ENCODE measurements at regions not wholly inside any gene's neighbourhood (a gene's known extent, or its start where the extent isn't known, plus 50 kb on each side); places are given as distances from the start of the nearest gene placed in this dataset.
"Not testable (repeated sequence)": the region's sequence is repeated elsewhere in the genome, so short reads cannot be mapped to it uniquely, and the experiment has no call there.

DNA sequence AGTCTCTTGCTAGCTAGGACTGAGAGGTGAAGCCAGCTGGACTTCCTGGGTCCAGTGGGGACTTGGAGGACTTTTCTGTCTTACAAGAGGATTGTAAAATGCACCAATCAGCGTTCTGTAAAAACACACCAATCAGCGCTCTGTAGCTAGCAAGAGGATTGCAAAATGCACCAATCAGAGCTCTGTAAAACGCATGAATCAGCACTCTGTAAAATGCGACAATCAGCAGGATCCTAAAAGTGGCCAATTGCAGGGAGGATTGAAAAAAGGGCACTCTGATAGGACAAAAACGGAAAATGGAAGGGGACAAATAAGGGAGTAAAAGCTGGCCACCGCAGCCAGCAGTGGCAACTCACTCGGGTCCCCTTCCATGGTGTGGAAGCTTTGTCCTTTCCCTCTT lies 65.6 kb upstream of the DUSP21 start:
- Histone ChIP-seq H3K4me3 (ENCODE audit: control extremely low read depth in 1 of 5, extremely low read depth in 1 of 5, insufficient read depth in 1 of 5, low read depth in 2 of 5, low read length in 4 of 5) (no peak overlapping the region), H3K36me3 (replicated peaks in 1 of 2; ENCODE audit: control extremely low read depth in 1 of 2, control insufficient read depth in 1 of 2, extremely low read depth in 1 of 2, insufficient read depth in 2 of 2, low read length in 1 of 2) (no peaks in the 10 kb centered on the region), H3K27me3 (replicated peaks in 1 of 4; ENCODE audit: control extremely low read depth in 1 of 4, control insufficient read depth in 3 of 4, insufficient read depth in 4 of 4, low read length in 3 of 4) (no peaks in the 10 kb centered on the region), H3K4me1 (ENCODE audit: control insufficient read depth in 2 of 2, insufficient read depth in 2 of 2, low read length in 2 of 2) (no peaks in the 10 kb centered on the region), H3K4me2 (replicated peaks; ENCODE audit: low read depth, low read length, poor library complexity, severe bottlenecking) (no peak overlapping the region), H3K27ac (ENCODE audit: low read length in 2 of 2) (no peak overlapping the region), H3K9me3 (ENCODE audit: control extremely low read depth in 1 of 3, control insufficient read depth in 2 of 3, insufficient read depth in 1 of 3, low read length in 2 of 3) (no peaks in the 10 kb centered on the region), H3K9ac (ENCODE audit: low read length) (no peak overlapping the region), H2AFZ (ENCODE audit: insufficient read depth, low read depth, low read length, poor library complexity, severe bottlenecking) (no peak overlapping the region), H4K20me1 (ENCODE audit: control insufficient read depth, insufficient read depth, low read length, poor library complexity, severe bottlenecking) (no peaks in the 10 kb centered on the region), H3K79me2 (ENCODE audit: control insufficient read depth, insufficient read depth, low read length) (no peaks in the 10 kb centered on the region)
- H3K4me1 Mint-ChIP-seq, result no peaks in the 10 kb centered on the region
- no peak overlapping the region for H3K27ac Mint-ChIP-seq
- DNase-seq, result no peak
- ChIA-PET POLR2A (no interaction called here), CTCF (interaction anchor here (0.6 kb wide), 1 partner anchor 1466 kb away, joined by 4 read pairs; no protein-coding TSS in a partner anchor)
- H3K27me3 Mint-ChIP-seq, result no peaks in the 10 kb centered on the region
- no peak overlapping the region for H3K4me3 Mint-ChIP-seq
- intact Hi-C loops (cut with micrococcal nuclease), result no loop called here
- no peak for TF ChIP-seq EZH2 (IDR thresholded peaks at IDR 0.05; ENCODE audit: borderline replicate concordance, insufficient read depth, low read depth, low read length, poor library complexity, severe bottlenecking)
- TF ChIP-seq, protein P1, sequence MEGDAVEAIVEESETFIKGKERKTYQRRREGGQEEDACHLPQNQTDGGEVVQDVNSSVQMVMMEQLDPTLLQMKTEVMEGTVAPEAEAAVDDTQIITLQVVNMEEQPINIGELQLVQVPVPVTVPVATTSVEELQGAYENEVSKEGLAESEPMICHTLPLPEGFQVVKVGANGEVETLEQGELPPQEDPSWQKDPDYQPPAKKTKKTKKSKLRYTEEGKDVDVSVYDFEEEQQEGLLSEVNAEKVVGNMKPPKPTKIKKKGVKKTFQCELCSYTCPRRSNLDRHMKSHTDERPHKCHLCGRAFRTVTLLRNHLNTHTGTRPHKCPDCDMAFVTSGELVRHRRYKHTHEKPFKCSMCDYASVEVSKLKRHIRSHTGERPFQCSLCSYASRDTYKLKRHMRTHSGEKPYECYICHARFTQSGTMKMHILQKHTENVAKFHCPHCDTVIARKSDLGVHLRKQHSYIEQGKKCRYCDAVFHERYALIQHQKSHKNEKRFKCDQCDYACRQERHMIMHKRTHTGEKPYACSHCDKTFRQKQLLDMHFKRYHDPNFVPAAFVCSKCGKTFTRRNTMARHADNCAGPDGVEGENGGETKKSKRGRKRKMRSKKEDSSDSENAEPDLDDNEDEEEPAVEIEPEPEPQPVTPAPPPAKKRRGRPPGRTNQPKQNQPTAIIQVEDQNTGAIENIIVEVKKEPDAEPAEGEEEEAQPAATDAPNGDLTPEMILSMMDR (IDR thresholded peaks at IDR 0.05), result no peak
- no peak for ATAC-seq (ENCODE audit: low read depth)
- no peaks in the 10 kb centered on the region for H3K9me3 Mint-ChIP-seq (ENCODE audit: insufficient read depth)
- WGBS (ENCODE audit: insufficient coverage), result 90% methylated on average over 2 of the region's 7 CpGs

DNA sequence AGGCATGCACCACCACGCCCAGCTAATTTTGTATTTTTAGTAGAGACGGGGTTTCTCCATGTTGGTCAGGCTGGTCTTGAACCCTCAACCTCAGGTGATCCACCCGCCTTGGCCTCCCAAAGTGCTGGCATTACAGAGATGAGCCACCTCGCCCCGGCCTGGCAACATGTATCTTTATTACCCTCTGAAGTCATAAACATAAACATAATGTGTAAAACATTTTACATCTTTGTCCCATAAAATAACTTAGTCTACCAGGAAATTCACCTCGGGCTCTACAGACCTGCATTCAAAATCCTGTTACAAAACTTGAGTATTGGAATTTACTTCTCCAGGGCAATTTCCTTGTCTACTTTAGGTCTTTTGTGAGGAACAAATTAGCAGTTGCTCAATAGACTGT lies 68.1 kb upstream of the DUSP21 start:
- no peaks in the 10 kb centered on the region for H3K4me1 Mint-ChIP-seq
- Histone ChIP-seq H3K9ac (ENCODE audit: low read length) (no peak overlapping the region), H3K27me3 (replicated peaks in 1 of 4; ENCODE audit: control extremely low read depth in 1 of 4, control insufficient read depth in 3 of 4, insufficient read depth in 4 of 4, low read length in 3 of 4) (no peaks in the 10 kb centered on the region), H4K20me1 (ENCODE audit: control insufficient read depth, insufficient read depth, low read length, poor library complexity, severe bottlenecking) (no peaks in the 10 kb centered on the region), H2AFZ (ENCODE audit: insufficient read depth, low read depth, low read length, poor library complexity, severe bottlenecking) (no peak overlapping the region), H3K27ac (ENCODE audit: low read length in 2 of 2) (no peak overlapping the region), H3K9me3 (ENCODE audit: control extremely low read depth in 1 of 3, control insufficient read depth in 2 of 3, insufficient read depth in 1 of 3, low read length in 2 of 3) (no peaks in the 10 kb centered on the region), H3K4me3 (ENCODE audit: control extremely low read depth in 1 of 5, extremely low read depth in 1 of 5, insufficient read depth in 1 of 5, low read depth in 2 of 5, low read length in 4 of 5) (no peak overlapping the region), H3K4me1 (ENCODE audit: control insufficient read depth in 2 of 2, insufficient read depth in 2 of 2, low read length in 2 of 2) (no peaks in the 10 kb centered on the region), H3K4me2 (replicated peaks; ENCODE audit: low read depth, low read length, poor library complexity, severe bottlenecking) (no peak overlapping the region), H3K79me2 (ENCODE audit: control insufficient read depth, insufficient read depth, low read length) (no peaks in the 10 kb centered on the region), H3K36me3 (replicated peaks in 1 of 2; ENCODE audit: control extremely low read depth in 1 of 2, control insufficient read depth in 1 of 2, extremely low read depth in 1 of 2, insufficient read depth in 2 of 2, low read length in 1 of 2) (no peaks in the 10 kb centered on the region)
- ChIA-PET POLR2A (no interaction called here), CTCF (no interaction called here)
- TF ChIP-seq, protein P1 (IDR thresholded peaks at IDR 0.05), result no peak
- TF ChIP-seq EZH2 (IDR thresholded peaks at IDR 0.05; ENCODE audit: borderline replicate concordance, insufficient read depth, low read depth, low read length, poor library complexity, severe bottlenecking), result no peak
- H3K27me3 Mint-ChIP-seq, result no peaks in the 10 kb centered on the region
- 100% methylated on average over 3 of the region's 6 CpGs for WGBS (ENCODE audit: insufficient coverage)
- no peak overlapping the region for H3K4me3 Mint-ChIP-seq
- intact Hi-C loops (cut with micrococcal nuclease), result no loop called here
- DNase-seq (no peak), ATAC-seq (ENCODE audit: low read depth) (no peak)
- H3K9me3 Mint-ChIP-seq (ENCODE audit: insufficient read depth), result no peaks in the 10 kb centered on the region
- no peak overlapping the region for H3K27ac Mint-ChIP-seq

DNA sequence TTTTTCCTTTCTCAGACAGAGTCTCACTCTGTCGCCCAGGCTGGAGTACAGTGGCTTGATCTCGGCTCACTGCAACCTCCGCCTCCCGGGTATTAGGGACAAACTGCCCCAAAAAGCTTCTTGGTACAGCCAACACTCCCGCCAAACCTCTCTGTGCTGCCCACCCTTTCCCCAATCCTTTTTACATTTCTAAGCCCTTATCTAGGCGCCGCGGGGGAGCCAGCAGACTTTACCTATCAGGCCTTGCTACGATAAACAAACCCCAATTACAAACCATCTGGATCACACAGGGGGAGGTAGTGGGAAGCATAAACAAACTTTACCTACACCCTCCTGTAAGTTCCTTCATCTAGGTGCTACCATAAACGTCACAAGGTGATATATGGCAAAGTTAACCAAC lies 69.8 kb upstream of the DUSP21 start:
- H3K27ac ChIP-seq (ENCODE audit: low read length in 2 of 2); H3K9me3 ChIP-seq (ENCODE audit: control extremely low read depth in 1 of 3, control insufficient read depth in 2 of 3, insufficient read depth in 1 of 3, low read length in 2 of 3); H3K4me3 Mint-ChIP-seq; H2AFZ ChIP-seq (ENCODE audit: insufficient read depth, low read depth, low read length, poor library complexity, severe bottlenecking); H3K4me2 ChIP-seq (replicated peaks; ENCODE audit: low read depth, low read length, poor library complexity, severe bottlenecking); H3K36me3 ChIP-seq (replicated peaks in 1 of 2; ENCODE audit: control extremely low read depth in 1 of 2, control insufficient read depth in 1 of 2, extremely low read depth in 1 of 2, insufficient read depth in 2 of 2, low read length in 1 of 2); H3K9me3 Mint-ChIP-seq (ENCODE audit: insufficient read depth); H3K27me3 Mint-ChIP-seq; ATAC-seq (ENCODE audit: low read depth); intact Hi-C loops (cut with micrococcal nuclease); CTCF ChIA-PET; H3K9ac ChIP-seq (ENCODE audit: low read length); H3K27ac Mint-ChIP-seq; H3K79me2 ChIP-seq (ENCODE audit: control insufficient read depth, insufficient read depth, low read length); POLR2A ChIA-PET; H3K4me3 ChIP-seq (ENCODE audit: control extremely low read depth in 1 of 5, extremely low read depth in 1 of 5, insufficient read depth in 1 of 5, low read depth in 2 of 5, low read length in 4 of 5); DNase-seq; H3K4me1 ChIP-seq (ENCODE audit: control insufficient read depth in 2 of 2, insufficient read depth in 2 of 2, low read length in 2 of 2); H4K20me1 ChIP-seq (ENCODE audit: control insufficient read depth, insufficient read depth, low read length, poor library complexity, severe bottlenecking); H3K4me1 Mint-ChIP-seq; H3K27me3 ChIP-seq (replicated peaks in 1 of 4; ENCODE audit: control extremely low read depth in 1 of 4, control insufficient read depth in 3 of 4, insufficient read depth in 4 of 4, low read length in 3 of 4): not testable (repeated sequence)
- 97% methylated on average over 4 of the region's 10 CpGs for WGBS (ENCODE audit: insufficient coverage)
